Effector memory CD4-positive, alpha-beta T cell (primary cell): ENCODE measurements at regions not wholly inside any gene's neighbourhood (a gene's known extent, or its start where the extent isn't known, plus 50 kb on each side); places are given as distances from the start of the nearest gene placed in this dataset.

Source experiments
- DNase-seq, 3 donors: peaks; one replicate each; pipeline ENCODE4 v3.0.0-alpha.2; 2020
- H3K27ac ChIP-seq: 2 replicates; pipeline ENCODE4 v1.7.0; 2013; ENCODE audit warnings: mild to moderate bottlenecking, low read length, moderate library complexity; ENCODE audit not compliant: insufficient read depth, poor library complexity, severe bottlenecking
- H3K27me3 ChIP-seq: replicated peaks from 2 replicates; pipeline ENCODE4 v1.7.0; 2013; ENCODE audit warnings: mild to moderate bottlenecking, low read length; ENCODE audit not compliant: insufficient read depth, control insufficient read depth, poor library complexity, severe bottlenecking
- H3K36me3 ChIP-seq: 2 replicates; pipeline ENCODE4 v1.7.0; 2013; ENCODE audit warnings: mild to moderate bottlenecking, low read length, moderate library complexity; ENCODE audit not compliant: control insufficient read depth, insufficient read depth
- H3K4me1 ChIP-seq: 2 replicates; pipeline ENCODE4 v1.7.0; 2013; ENCODE audit warnings: low read length, mild to moderate bottlenecking; ENCODE audit not compliant: control insufficient read depth, insufficient read depth, poor library complexity, severe bottlenecking
- H3K4me3 ChIP-seq: 2 replicates; pipeline ENCODE4 v1.7.0; 2013; ENCODE audit warnings: low read length, low read depth, mild to moderate bottlenecking; ENCODE audit not compliant: insufficient read depth, poor library complexity, severe bottlenecking
- H3K9me3 ChIP-seq: 2 replicates; pipeline ENCODE4 v1.7.0; 2013; ENCODE audit warnings: mild to moderate bottlenecking, low read length, moderate library complexity; ENCODE audit not compliant: control insufficient read depth

DNA sequence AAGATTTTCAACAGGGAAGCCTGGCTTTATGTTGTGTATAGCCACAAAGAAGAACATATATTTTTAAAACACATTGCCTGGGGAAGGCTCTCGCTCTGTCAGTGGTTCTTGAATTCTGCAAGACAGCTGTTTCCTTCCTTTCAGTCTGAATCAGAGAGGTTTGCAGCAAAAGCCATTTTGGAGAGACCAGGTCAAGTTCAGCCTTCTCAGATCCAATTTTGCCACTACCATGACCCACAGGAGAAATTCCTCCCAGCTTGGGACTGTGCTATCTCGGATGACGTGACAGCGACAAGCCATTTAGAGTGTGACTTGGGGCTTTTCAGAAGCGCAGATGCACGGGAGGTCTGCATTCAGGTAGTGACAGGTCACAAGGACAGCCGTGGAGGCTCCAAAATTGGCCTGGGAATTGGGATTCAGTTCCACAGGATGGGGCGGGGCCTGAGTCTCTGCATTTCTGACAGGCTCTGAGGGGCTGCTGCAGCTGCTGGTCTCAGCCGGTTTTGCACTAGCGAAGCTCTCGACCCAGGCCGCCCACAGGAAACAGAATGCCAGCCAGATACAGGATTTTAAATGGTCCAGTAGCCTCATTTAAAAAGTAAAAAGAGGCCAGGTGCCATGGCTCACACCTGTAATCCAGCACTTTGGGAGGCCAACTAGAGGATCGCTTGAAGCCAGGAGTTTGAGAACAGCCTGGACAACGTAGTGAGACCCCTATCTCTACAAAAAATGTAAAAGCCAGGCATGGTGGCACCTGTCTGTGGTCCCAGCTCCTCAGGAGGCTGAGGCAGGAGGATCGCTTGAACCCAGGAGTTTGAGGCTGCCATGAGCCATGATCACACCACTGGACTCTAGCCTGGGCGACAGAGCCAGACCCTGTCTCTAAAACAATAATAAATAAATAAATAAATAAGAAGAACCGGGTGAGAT, 196.6 kb upstream of the CIBAR2 start:
- no peak for DNase-seq
- no peak overlapping the region for H3K27ac ChIP-seq
- no peaks in the 10 kb centered on the region for H3K9me3 ChIP-seq
- H3K4me3 ChIP-seq, result no peak overlapping the region
- no peaks in the 10 kb centered on the region for H3K27me3 ChIP-seq
- no peaks in the 10 kb centered on the region for H3K36me3 ChIP-seq
- peaks cover 9% of the 10 kb centered on the region for H3K4me1 ChIP-seq

DNA sequence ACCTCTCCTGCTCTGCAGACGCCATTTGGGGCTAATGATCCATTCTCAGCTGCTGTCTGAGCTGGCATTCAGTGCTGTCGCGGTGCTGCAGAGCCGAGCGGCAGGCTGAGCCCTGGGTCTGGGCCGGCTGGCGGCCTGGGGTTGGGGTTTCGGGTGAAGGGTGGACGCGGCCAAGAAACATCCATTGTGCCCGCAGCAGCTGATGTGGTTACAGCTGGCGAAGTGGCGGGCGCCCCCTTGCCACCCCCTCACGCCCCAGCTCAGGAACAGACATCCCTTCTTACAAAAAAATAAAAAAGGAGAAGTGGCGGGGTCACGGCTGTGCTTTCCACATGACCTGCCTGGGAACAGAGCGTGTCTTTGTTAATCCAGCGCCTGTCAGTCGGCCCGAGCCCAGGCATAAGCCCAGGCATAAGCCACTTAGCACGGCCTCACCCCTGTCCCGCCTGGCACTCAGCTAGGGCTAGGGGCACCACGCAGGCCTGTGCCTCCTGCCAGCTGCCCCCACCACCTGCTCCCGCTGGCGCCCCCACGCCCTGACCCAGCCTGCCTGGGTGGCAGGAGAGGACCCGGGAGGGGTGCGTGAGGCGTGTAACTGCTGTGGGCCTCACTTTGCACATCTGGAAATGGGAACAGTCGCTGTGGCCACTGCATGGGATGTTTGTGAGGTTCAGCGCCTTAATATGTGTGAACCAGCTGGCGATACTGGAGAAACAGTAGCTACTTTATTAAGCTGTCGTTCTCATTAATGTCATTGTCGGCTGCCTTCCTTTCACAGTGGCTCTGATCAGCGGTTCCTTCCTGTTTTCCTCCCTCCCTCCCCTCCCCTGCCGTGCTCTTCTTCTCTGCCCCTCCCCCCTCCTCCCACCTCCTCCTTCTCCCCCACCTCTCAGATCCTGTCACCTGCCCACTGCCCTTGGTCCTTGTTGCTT, 197.7 kb upstream of the CIBAR2 start:
- no peaks in the 10 kb centered on the region for H3K27me3 ChIP-seq
- H3K4me1 ChIP-seq, result peaks cover 9% of the 10 kb centered on the region
- peak overlapping the region; percentile 22 for H3K4me3 ChIP-seq
- no peaks in the 10 kb centered on the region for H3K9me3 ChIP-seq
- no peaks in the 10 kb centered on the region for H3K36me3 ChIP-seq
- no peak overlapping the region for H3K27ac ChIP-seq
- DNase-seq, result no peak

DNA sequence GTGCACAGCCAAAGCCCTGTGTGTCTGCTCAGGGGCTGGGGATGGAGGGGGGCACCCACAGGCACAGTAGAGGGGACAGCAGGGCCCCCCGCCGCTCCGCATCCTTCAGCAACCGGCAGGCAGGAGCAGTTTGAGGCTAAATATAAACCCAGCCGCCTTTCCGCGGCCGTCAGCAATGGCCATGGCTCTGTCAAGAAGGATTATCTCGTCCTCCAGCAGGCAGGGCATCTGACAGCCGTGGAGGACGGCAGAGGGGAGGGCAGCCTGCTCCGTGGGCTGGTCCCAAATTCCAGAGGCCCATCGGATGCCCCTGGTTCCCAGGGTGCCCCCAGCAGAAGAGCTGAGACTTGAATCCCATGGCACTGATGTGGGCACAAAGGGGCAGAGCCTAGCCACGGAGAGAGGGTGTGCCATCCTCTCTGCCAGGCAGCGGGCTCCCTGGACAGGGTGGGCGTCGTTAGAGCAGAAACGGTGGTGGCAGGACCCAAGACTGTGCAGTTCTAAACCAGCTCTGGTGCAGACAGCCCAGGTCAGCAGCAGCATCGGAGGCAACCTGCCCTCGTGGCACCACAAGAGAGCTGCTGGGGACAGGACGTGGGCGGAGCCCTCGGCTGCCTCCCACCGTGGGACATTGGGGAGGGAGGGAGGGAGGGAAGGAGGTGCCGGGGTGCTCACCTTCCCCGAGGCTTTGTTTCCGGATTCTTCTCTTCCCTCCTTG, 198.8 kb upstream of the CIBAR2 start:
- no peak for DNase-seq
- H3K4me1 ChIP-seq, result peaks cover 9% of the 10 kb centered on the region
- no peaks in the 10 kb centered on the region for H3K27me3 ChIP-seq
- no peak overlapping the region for H3K27ac ChIP-seq
- no peaks in the 10 kb centered on the region for H3K36me3 ChIP-seq
- H3K4me3 ChIP-seq, result no peak overlapping the region
- H3K9me3 ChIP-seq, result no peaks in the 10 kb centered on the region

DNA sequence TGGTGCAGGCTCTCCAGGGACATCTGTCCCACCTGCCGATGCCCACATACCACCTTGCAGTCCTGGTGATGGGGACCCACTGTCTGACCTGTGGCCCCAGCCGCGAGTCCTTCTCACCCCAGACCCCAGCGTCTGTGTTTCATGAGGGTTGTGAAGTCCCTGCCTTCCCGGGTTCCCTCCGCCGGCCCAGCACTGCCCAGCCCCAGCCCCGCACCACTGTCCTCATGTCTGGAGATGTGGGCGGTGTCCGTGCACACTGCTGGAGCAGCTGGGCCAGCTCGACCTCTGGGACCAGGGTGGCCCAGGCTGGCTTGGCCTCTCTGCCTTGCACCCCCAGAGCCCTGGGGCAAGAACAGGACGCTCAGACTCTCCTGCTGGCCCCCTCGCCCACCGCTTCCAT, 199.5 kb upstream of the CIBAR2 start:
- Histone ChIP-seq H3K9me3 (no peaks in the 10 kb centered on the region), H3K36me3 (no peaks in the 10 kb centered on the region), H3K27me3 (no peaks in the 10 kb centered on the region), H3K4me3 (no peak overlapping the region), H3K4me1 (peaks cover 9% of the 10 kb centered on the region), H3K27ac (no peak overlapping the region)
- DNase-seq, result no peak

DNA sequence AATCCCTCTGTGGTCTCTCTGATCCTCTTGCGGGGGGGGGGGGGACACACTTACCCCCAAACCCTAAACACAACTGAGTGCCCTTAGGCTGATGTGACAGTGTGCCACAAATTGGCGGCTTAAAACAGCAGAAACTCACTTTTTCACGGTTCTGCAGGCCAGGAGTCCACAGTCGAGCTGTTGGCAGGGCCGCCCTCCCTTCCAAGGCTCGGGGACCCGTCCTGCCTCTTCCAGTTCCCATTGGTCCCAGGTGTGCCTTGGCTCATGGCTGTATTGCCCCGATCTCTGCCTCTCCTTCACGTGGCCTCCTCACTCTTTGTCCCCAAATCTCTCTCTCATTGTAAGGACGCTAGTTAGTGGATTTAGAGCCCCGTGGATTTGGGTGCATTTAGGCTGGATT, 199.9 kb upstream of the CIBAR2 start:
- Histone ChIP-seq H3K4me3 (no peak overlapping the region), H3K36me3 (no peaks in the 10 kb centered on the region), H3K9me3 (no peaks in the 10 kb centered on the region), H3K27me3 (no peaks in the 10 kb centered on the region), H3K27ac (no peak overlapping the region), H3K4me1 (peaks cover 9% of the 10 kb centered on the region)
- DNase-seq, result no peak

DNA sequence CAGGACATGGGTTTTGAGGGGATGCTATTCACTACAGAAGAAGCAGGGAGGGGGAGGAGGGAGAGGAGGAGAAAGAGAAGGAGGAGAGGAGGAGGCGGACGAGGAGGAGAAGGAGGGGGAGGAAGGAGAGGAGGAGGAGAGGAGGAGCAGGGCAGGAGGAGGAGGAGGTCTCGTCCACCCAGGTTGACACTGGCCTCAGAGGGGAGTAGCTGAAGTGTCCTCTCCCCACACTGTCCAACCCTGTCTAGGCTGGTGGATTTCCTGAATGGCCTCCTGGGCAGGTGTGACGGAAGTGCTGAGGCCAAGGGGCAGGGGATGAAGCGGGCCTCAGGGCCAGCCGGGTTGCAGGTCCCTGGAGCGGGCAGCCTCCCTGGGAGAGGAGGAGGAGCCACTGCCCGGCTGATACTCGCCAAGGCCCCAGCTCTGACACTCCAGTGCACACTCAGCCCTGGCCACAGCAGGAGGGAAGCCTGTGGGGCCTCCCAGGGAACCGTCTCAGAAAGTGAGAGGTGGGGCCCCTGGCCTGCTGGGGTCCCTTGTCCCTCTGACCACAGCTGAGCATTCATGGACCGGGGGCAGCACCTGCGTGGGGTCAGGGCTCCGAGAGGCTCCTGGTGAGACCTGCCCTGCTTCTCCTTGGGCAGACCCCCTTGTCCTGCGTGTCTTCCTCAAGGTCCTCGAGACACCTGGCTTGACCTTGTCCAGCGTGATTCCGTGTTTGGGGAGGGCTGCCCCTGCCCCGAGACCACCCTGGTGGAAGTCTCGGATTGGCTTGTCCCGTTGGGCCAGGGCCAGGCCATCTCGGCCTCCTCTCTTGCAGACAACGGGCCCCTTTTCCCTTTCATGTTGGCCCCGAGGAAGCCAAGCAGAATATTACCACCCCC, 200.6 kb upstream of the CIBAR2 start:
- no peaks in the 10 kb centered on the region for H3K27me3 ChIP-seq
- peaks cover 9% of the 10 kb centered on the region for H3K4me1 ChIP-seq
- no peaks in the 10 kb centered on the region for H3K36me3 ChIP-seq
- no peak overlapping the region for H3K4me3 ChIP-seq
- H3K9me3 ChIP-seq, result no peaks in the 10 kb centered on the region
- H3K27ac ChIP-seq, result no peak overlapping the region
- no peak for DNase-seq

DNA sequence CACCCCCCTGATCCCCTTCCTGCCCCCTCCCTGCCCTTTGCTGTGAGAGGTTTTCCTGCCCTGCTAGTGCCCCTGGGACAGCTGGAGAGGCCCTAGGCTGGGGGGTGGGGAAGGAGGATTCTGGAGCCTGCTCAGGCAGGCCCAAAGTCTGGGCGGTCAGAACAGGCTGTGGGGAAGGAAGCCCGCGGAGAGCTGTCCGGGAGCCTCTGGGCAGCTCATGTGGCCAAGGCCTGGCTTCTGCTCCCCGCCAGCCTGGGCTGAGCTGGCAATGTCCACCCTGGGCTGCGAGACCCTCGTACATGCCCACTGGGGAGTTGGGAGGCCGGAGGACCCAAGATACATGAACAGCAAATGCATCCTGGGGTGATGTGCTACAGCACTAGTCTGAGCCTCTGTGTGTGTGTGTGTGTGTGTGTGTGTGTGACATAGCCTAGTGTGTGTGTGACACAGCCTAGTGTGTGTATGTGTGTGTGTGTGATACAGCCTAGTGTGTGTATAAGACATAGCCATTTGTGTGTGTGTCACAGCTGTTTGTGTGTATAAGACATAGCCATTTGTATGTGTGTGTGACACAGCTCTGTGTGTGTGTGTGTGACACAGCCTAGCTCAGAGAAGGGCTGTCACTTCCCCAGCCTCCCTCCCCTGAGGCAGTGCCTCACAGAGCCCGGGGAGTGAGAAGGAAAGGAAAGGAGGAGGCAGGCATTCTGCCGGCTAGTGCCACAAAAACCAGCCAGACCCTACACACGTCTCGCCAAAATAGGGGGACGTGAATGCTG, 201.4 kb upstream of the CIBAR2 start:
- H3K4me1 ChIP-seq, result peaks cover 9% of the 10 kb centered on the region
- no peaks in the 10 kb centered on the region for H3K9me3 ChIP-seq
- no peak overlapping the region for H3K4me3 ChIP-seq

DNA sequence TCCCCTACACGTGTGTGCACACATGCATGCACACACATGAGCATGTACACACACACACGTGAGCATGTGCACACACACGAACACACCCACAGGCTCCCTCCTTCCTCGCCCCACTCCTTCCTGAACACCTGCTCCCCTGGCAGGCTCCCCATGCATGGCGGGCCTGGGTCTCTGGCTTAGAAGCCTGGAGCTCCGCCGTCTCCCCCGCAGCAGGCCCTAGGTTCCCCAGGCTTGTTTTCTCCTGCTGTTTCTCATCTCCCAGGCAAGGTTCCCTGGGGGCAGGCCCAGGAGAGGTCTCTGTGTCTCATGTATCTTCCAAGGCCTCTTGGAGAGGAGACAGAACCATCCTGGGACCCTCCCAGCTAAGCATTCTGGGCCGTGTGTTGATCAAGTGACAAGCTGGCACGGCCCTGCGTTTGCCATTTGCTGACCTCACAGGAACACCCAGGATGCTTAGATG, 202.3 kb upstream of the CIBAR2 start:
- no peak overlapping the region for H3K4me3 ChIP-seq
- no peak overlapping the region for H3K27ac ChIP-seq
- no peak for DNase-seq
- H3K9me3 ChIP-seq, result no peaks in the 10 kb centered on the region
- no peaks in the 10 kb centered on the region for H3K27me3 ChIP-seq
- no peaks in the 10 kb centered on the region for H3K36me3 ChIP-seq
- H3K4me1 ChIP-seq, result peaks cover 9% of the 10 kb centered on the region

More for the DNA sequence above, 201.4 kb upstream of the CIBAR2 start:
- Histone ChIP-seq H3K27ac (no peak overlapping the region), H3K27me3 (no peaks in the 10 kb centered on the region), H3K36me3 (no peaks in the 10 kb centered on the region)
- DNase-seq, result no peak
